ENCODE measurements at regions not wholly inside any gene's neighbourhood (a gene's known extent, or its start where the extent isn't known, plus 50 kb on each side); places are given as distances from the start of the nearest gene placed in this dataset.

GRCh38 chr13:60312851-60313505 is 84.0 kb upstream of the TDRD3 start:
- TF ChIP-seq, protein P1, sequence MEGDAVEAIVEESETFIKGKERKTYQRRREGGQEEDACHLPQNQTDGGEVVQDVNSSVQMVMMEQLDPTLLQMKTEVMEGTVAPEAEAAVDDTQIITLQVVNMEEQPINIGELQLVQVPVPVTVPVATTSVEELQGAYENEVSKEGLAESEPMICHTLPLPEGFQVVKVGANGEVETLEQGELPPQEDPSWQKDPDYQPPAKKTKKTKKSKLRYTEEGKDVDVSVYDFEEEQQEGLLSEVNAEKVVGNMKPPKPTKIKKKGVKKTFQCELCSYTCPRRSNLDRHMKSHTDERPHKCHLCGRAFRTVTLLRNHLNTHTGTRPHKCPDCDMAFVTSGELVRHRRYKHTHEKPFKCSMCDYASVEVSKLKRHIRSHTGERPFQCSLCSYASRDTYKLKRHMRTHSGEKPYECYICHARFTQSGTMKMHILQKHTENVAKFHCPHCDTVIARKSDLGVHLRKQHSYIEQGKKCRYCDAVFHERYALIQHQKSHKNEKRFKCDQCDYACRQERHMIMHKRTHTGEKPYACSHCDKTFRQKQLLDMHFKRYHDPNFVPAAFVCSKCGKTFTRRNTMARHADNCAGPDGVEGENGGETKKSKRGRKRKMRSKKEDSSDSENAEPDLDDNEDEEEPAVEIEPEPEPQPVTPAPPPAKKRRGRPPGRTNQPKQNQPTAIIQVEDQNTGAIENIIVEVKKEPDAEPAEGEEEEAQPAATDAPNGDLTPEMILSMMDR (IDR thresholded peaks at IDR 0.05; ENCODE audit: insufficient read depth, low read length, missing control alignments), result no peak
- no peak for DNase-seq (ENCODE audit: low read depth, low spot score)
- CTCF ChIA-PET, result no interaction called here
- H3K4me3 ChIP-seq (ENCODE audit: low read depth, low read length), result no peak overlapping the region
- POLR2A ChIA-PET, result no interaction called here

DNA sequence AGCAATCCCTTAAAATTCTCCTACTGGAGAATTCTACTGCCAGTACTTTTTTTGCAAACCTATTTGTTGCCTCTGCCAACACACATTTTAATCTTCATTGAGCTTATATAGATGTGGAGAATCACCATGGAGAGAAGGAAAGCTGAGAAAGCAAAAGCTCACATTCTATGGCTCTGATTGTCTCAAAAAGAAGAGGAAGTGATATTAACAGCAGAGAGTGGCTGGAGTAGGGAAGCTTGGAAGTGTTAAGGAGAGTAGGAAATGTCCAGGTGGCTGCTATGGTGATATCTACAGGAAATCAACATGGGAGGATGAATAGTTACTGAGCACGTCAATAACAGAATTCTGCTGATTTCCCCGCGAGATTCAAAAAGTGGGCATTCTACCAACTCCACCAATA is 78.8 kb upstream of the TDRD3 start:
- no peak overlapping the region for H3K4me3 ChIP-seq (ENCODE audit: low read depth, low read length)
- TF ChIP-seq, protein P1 (IDR thresholded peaks at IDR 0.05; ENCODE audit: insufficient read depth, low read length, missing control alignments), result no peak
- no peak for DNase-seq (ENCODE audit: low read depth, low spot score)
- ChIA-PET POLR2A (no interaction called here), CTCF (no interaction called here)

- no peak overlapping the region for H3K4me3 ChIP-seq (ENCODE audit: low read depth, low read length)
- POLR2A ChIA-PET, result no interaction called here
- CTCF ChIA-PET, result interaction anchor here (1.6 kb wide), 2 partner anchors 10 to 12 kb away, joined by 4 to 7 read pairs; no protein-coding TSS in a partner anchor
- TF ChIP-seq, protein P1 (IDR thresholded peaks at IDR 0.05; ENCODE audit: insufficient read depth, low read length, missing control alignments), result no peak
- no peak for DNase-seq (ENCODE audit: low read depth, low spot score)
These were observed 72.9 kb upstream of the TDRD3 start for GRCh38 chr13:60324131-60324530.

DNA sequence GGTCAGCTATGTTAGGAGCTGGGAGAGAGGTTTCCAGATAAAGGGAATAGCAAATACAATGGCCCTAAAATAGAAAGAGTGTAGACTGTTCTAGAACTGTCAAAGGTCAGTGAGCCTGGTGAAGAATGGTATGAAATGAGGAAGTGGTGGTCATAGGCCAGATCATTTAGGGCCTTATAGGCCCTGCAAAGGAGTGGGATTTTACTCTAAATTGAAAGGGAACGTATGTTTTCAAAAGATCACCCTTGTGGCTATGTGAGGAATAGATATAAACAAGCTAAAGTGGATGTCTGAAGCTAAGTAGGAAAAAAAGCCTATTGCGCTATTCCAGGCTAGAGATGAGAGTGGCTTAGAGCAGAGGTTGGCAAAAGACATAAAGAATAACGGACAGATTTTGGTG is 70.7 kb upstream of the TDRD3 start:
- ChIA-PET POLR2A (no interaction called here), CTCF (interaction anchor here (0.7 to 1.2 kb wide), 2 partner anchors 9 to 109 kb away, joined by 3 to 4 read pairs; no protein-coding TSS in a partner anchor)
- no peak overlapping the region for H3K4me3 ChIP-seq (ENCODE audit: low read depth, low read length)
- TF ChIP-seq, protein P1 (IDR thresholded peaks at IDR 0.05; ENCODE audit: insufficient read depth, low read length, missing control alignments), result no peak
- no peak for DNase-seq (ENCODE audit: low read depth, low spot score)

DNA sequence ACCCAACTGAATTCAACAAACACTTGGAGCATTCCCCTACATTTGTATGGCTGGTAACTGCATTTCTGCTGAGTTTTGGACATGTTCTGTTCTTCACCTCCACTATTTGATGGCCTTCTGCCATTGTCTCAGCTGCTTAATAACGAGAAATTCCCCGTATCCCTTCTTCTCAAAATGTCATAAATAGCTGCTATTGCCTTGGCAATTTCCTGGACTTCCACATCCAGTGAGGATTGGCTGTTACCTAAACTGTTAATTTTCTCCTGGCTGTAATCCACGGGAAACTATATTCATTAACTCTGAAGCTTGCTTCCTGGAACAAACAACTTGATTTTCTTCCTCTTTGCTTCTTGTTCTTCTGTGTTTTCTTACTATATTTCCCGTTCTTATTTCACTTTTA is 69.5 kb upstream of the TDRD3 start:
- no peak for DNase-seq (ENCODE audit: low read depth, low spot score)
- POLR2A ChIA-PET, result no interaction called here
- no peak overlapping the region for H3K4me3 ChIP-seq (ENCODE audit: low read depth, low read length)
- CTCF ChIA-PET, result interaction anchor here (1.0 to 1.6 kb wide), 3 partner anchors 11 to 650 kb away, joined by 3 read pairs; no protein-coding TSS in a partner anchor
- TF ChIP-seq, protein P1 (IDR thresholded peaks at IDR 0.05; ENCODE audit: insufficient read depth, low read length, missing control alignments), result no peak

GRCh38 chr13:60328073-60328472 is 68.9 kb upstream of the TDRD3 start:
- CTCF ChIA-PET, result interaction anchor here (1.0 to 2.9 kb wide), 4 partner anchors 12 to 651 kb away, joined by 3 to 16 read pairs (median 3); no protein-coding TSS in a partner anchor
- TF ChIP-seq, protein P1 (IDR thresholded peaks at IDR 0.05; ENCODE audit: insufficient read depth, low read length, missing control alignments), result no peak
- H3K4me3 ChIP-seq (ENCODE audit: low read depth, low read length), result no peak overlapping the region
- DNase-seq (ENCODE audit: low read depth, low spot score), result no peak
- POLR2A ChIA-PET, result no interaction called here
